HEK293 (cell line): ENCODE measurements at regions not wholly inside any gene's neighbourhood (a gene's known extent, or its start where the extent isn't known, plus 50 kb on each side); places are given as distances from the start of the nearest gene placed in this dataset.

Source experiments
- CTCF ChIA-PET: fragments of 350-600 bp; formaldehyde crosslinking; extraction: SDS; loops from one replicate; lab custom pipeline; 2021; ENCODE audit warnings: antibody characterized with exemption; lab: Yijun Ruan, JAX
- POLR2A ChIA-PET: fragments of 300-600 bp; formaldehyde crosslinking; extraction: SDS; loops from one replicate; lab custom pipeline; 2020; ENCODE audit warnings: antibody characterized with exemption, inconsistent platforms; lab: Yijun Ruan, JAX
- H3K27ac ChIP-seq: fragments of 200-500 bp; sonication (Bioruptor generic); 2 replicates; pipeline ENCODE4 v1.5.1; 2014; ENCODE audit warnings: low read depth, low read length, control low read depth, inconsistent platforms; ENCODE audit errors: extremely low read depth
- H3K36me3 ChIP-seq, 2 experiments: fragments of 200-500 bp in 1 of 2; sonication (Bioruptor generic) in 1 of 2; 1 replicate in 1 of 2; 2 replicates in 1 of 2; pipeline ENCODE4 v1.5.1; 2014 to 2017; ENCODE audit warnings: inconsistent platforms in 2 of 2, low read length in 2 of 2; ENCODE audit not compliant: control insufficient read depth in 2 of 2, insufficient read depth in 1 of 2
- H3K4me1 ChIP-seq: fragments of 200-500 bp; sonication (Bioruptor generic); 2 replicates; pipeline ENCODE4 v1.5.1; 2014; ENCODE audit warnings: mild to moderate bottlenecking, low read length, inconsistent platforms; ENCODE audit not compliant: control insufficient read depth, insufficient read depth
- H3K4me3 ChIP-seq: 2 replicates; pipeline ENCODE4 v1.5.1; 2011; ENCODE audit warnings: low read depth, mild to moderate bottlenecking, control low read depth, low read length, moderate library complexity
- H3K9me3 ChIP-seq: fragments of 200-500 bp; sonication (Bioruptor generic); 2 replicates; pipeline ENCODE4 v1.5.1; 2014; ENCODE audit warnings: low read depth, low read length, inconsistent platforms; ENCODE audit not compliant: control insufficient read depth, insufficient read depth
- AEBP2 ChIP-seq: fragments of 450-650 bp; formaldehyde crosslinking; IDR thresholded peaks from 2 replicates; pipeline ENCODE4 v1.5.1; 2016; ENCODE audit warnings: missing biosample characterization, missing genetic modification characterization, borderline replicate concordance
- IKZF3 ChIP-seq: fragments of 450-650 bp; IDR thresholded peaks from 2 replicates; pipeline ENCODE4 v1.5.0; 2018; ENCODE audit warnings: missing biosample characterization, mild to moderate bottlenecking, missing genetic modification characterization, moderate library complexity
- OSR2 ChIP-seq: fragments of 450-650 bp; formaldehyde crosslinking; IDR thresholded peaks from 2 replicates; pipeline ENCODE4 v1.5.1; 2016; ENCODE audit warnings: missing biosample characterization, missing genetic modification characterization
- PBX3 ChIP-seq: sonication (generic); formaldehyde crosslinking; IDR thresholded peaks from 2 replicates; pipeline ENCODE4 v1.8.1; 2022; ENCODE audit warnings: mild to moderate bottlenecking, moderate library complexity, missing genetic modification reagents
- PRDM2 ChIP-seq: fragments of 450-650 bp; formaldehyde crosslinking; IDR thresholded peaks from 2 replicates; pipeline ENCODE4 v1.5.1; 2016; ENCODE audit warnings: missing biosample characterization, missing genetic modification characterization, borderline replicate concordance
- PRDM6 ChIP-seq: fragments of 450-650 bp; formaldehyde crosslinking; IDR thresholded peaks from 2 replicates; pipeline ENCODE4 v1.5.1; 2017; ENCODE audit warnings: missing biosample characterization, missing genetic modification characterization
- YY2 ChIP-seq: fragments of 450-650 bp; formaldehyde crosslinking; IDR thresholded peaks from 2 replicates; pipeline ENCODE4 v1.5.1; 2016; ENCODE audit warnings: missing biosample characterization, missing genetic modification characterization
- ZBTB48 ChIP-seq: fragments of 450-650 bp; formaldehyde crosslinking; IDR thresholded peaks from 2 replicates; pipeline ENCODE4 v1.5.1; 2016; ENCODE audit warnings: missing biosample characterization, missing genetic modification characterization
- ZFP37 ChIP-seq: fragments of 450-650 bp; formaldehyde crosslinking; IDR thresholded peaks from 2 replicates; pipeline ENCODE4 v1.5.1; 2016; ENCODE audit warnings: missing biosample characterization, missing genetic modification characterization
- ZNF169 ChIP-seq: fragments of 450-650 bp; formaldehyde crosslinking; IDR thresholded peaks from 2 replicates; pipeline ENCODE4 v1.5.1; 2016; ENCODE audit warnings: missing biosample characterization, missing genetic modification characterization
- ZNF266 ChIP-seq: fragments of 450-650 bp; formaldehyde crosslinking; IDR thresholded peaks from 2 replicates; pipeline ENCODE4 v1.5.1; 2016; ENCODE audit warnings: missing biosample characterization, missing genetic modification characterization, low read depth
- ZNF777 ChIP-seq: fragments of 450-650 bp; formaldehyde crosslinking; IDR thresholded peaks from 2 replicates; pipeline ENCODE4 v1.5.1; 2017; ENCODE audit warnings: missing biosample characterization, missing genetic modification characterization, borderline replicate concordance
- ZNF791 ChIP-seq: fragments of 450-650 bp; formaldehyde crosslinking; IDR thresholded peaks from 2 replicates; pipeline ENCODE4 v1.5.1; 2016; ENCODE audit warnings: missing biosample characterization, missing genetic modification characterization
- TF ChIP-seq, protein P1 (sequence below): fragments of 450-650 bp; formaldehyde crosslinking; IDR thresholded peaks from 2 replicates; pipeline ENCODE4 v1.5.1; 2016; ENCODE audit warnings: missing biosample characterization, missing genetic modification characterization

- TF ChIP-seq YY2 (tag by site-specific recombination): no peak
- no peak for TF ChIP-seq ZNF777
- TF ChIP-seq ZNF169 (tag by site-specific recombination): no peak
- no peak for TF ChIP-seq PRDM2 (tag by site-specific recombination)
- TF ChIP-seq ZBTB48: no peak
- no peak for TF ChIP-seq ZNF266
- TF ChIP-seq ZFP37 (tag by site-specific recombination): no peak
- no peak for TF ChIP-seq ZNF791 (tag by site-specific recombination)
- no peak for TF ChIP-seq PRDM6
- TF ChIP-seq AEBP2 (tag by site-specific recombination): no peak
- TF ChIP-seq, all 188 proteins: peak for 0
Measured at GRCh38 chr4:126790633-126791032, 842.1 kb upstream of the INTU start (continued).

DNA sequence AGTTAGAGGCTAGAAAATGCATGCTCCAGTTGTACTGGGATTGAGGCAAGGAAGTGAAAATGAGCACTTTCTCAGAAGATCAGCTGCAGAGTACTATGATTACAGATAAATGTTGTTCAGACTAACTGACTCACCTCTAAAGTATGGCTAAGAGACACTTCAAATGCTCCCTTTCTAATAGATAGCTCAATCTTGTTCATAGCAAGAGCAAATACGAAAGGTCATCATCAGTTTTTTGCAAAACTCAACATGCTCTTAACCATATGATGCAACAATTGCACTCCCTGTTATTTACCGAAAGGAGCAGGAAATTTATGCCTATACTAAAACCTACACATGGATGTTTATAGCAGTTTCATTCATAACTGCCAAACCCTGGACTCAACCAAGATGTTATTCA is 838.4 kb upstream of the INTU start:
- Histone ChIP-seq H3K4me1 (no peaks in the 10 kb centered on the region), H3K4me3 (no peak overlapping the region), H3K36me3 (no peaks in the 10 kb centered on the region), H3K27ac (no peak overlapping the region), H3K9me3 (no peaks in the 10 kb centered on the region)
- POLR2A ChIA-PET: no interaction called here
- TF ChIP-seq, protein P1, sequence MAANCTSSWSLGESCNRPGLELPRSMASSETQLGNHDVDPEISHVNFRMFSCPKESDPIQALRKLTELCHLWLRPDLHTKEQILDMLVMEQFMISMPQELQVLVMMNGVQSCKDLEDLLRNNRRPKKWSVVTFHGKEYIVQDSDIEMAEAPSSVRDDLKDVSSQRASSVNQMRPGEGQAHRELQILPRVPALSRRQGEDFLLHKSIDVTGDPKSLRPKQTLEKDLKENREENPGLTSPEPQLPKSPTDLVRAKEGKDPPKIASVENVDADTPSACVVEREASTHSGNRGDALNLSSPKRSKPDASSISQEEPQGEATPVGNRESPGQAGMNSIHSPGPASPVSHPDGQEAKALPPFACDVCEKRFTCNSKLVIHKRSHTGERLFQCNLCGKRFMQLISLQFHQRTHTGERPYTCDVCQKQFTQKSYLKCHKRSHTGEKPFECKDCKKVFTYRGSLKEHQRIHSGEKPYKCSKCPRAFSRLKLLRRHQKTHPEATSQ (tag by site-specific recombination): no peak
- CTCF ChIA-PET: no interaction called here

DNA sequence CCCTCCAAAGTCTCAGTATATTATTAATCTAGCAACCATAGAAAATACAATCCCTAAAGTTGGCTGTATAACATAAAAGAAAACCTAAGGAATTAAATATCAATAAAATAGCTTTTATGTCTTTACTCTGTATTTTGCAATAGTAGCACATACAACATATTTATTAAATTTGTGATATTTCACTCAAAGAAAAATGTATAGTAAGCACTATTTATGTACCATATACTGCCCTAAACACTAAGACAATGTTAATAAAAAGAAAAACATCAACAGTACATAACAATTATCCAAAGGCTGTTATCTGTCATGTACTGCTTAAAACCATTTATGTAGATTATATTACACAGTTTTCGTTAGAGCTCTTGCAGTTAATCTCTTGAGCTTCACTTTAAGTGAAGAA is 834.5 kb upstream of the INTU start:
- no peak for TF ChIP-seq OSR2 (tag by site-specific recombination)
- no peak for TF ChIP-seq IKZF3
- TF ChIP-seq PBX3 (CRISPR knock-in tag): no peak
- ChIA-PET POLR2A (no interaction called here), CTCF (no interaction called here)
- H3K27ac ChIP-seq: no peak overlapping the region
- no peaks in the 10 kb centered on the region for H3K4me1 ChIP-seq
- no peaks in the 10 kb centered on the region for H3K9me3 ChIP-seq
- no peaks in the 10 kb centered on the region for H3K36me3 ChIP-seq
- H3K4me3 ChIP-seq: no peak overlapping the region
